ENCODE measurements at regions not wholly inside any gene's neighbourhood (a gene's known extent, or its start where the extent isn't known, plus 50 kb on each side); places are given as distances from the start of the nearest gene placed in this dataset.

GRCh38 chr2:81238462-81238861 is 933.9 kb upstream of the LRRTM1 start:
- TF ChIP-seq RAD51 (IDR thresholded peaks at IDR 0.05; ENCODE audit: borderline replicate concordance, low read depth) (no peak), BRF2 (IDR thresholded peaks at IDR 0.05; ENCODE audit: borderline replicate concordance, insufficient read depth, insufficient read length) (no peak)
